HG03354 (cell line): ENCODE measurements at regions not wholly inside any gene's neighbourhood (a gene's known extent, or its start where the extent isn't known, plus 50 kb on each side); places are given as distances from the start of the nearest gene placed in this dataset.

Source experiments
- ATAC-seq: cut with Tn5 transposase; IDR thresholded peaks from one replicate; pipeline ENCODE4 v1.9.1; 2021; ENCODE audit warnings: mild to moderate bottlenecking; ENCODE audit not compliant: unreplicated experiment, poor library complexity, severe bottlenecking

GRCh38 chr11:128283451-128283850 is 303.9 kb downstream of the ETS1 start:
- no peak for ATAC-seq

GRCh38 chr11:128282053-128282452 is 305.3 kb downstream of the ETS1 start:
- ATAC-seq, result no peak

GRCh38 chr11:128279866-128280265 is 307.5 kb downstream of the ETS1 start:
- no peak for ATAC-seq

GRCh38 chr11:128273736-128274135 is 313.6 kb downstream of the ETS1 start:
- ATAC-seq, result no peak

GRCh38 chr11:128271401-128271800 is 316.0 kb downstream of the ETS1 start:
- ATAC-seq, result peak; percentile 72

GRCh38 chr11:128269466-128269865 is 317.9 kb downstream of the ETS1 start:
- ATAC-seq, result no peak

- ATAC-seq, result no peak
Observed at GRCh38 chr11:128266893-128267292, 320.5 kb downstream of the ETS1 start.

- ATAC-seq, result no peak
Observed at GRCh38 chr11:128262463-128263345, 324.7 kb downstream of the ETS1 start.

GRCh38 chr11:128261011-128261421 is 326.3 kb downstream of the ETS1 start:
- no peak for ATAC-seq

- no peak for ATAC-seq
Observed at GRCh38 chr11:128260398-128260797, 327.0 kb downstream of the ETS1 start.

GRCh38 chr11:128259816-128260215 is 327.5 kb downstream of the ETS1 start:
- no peak for ATAC-seq

GRCh38 chr11:128254941-128255340 is 332.4 kb downstream of the ETS1 start:
- no peak for ATAC-seq

- ATAC-seq, result no peak
Observed at GRCh38 chr11:128251140-128251539, 336.2 kb downstream of the ETS1 start.

- ATAC-seq, result no peak
Observed at GRCh38 chr11:128250482-128250881, 336.9 kb downstream of the ETS1 start.

GRCh38 chr11:128246810-128247594 is 340.4 kb downstream of the ETS1 start:
- no peak for ATAC-seq

- no peak for ATAC-seq
Observed at GRCh38 chr11:128246364-128246801, 341.0 kb downstream of the ETS1 start.

- ATAC-seq, result no peak
Observed at GRCh38 chr11:128244871-128245270, 342.5 kb downstream of the ETS1 start.

- no peak for ATAC-seq
Observed at GRCh38 chr11:128242451-128242850, 344.9 kb downstream of the ETS1 start.

GRCh38 chr11:128240546-128240945 is 346.8 kb downstream of the ETS1 start:
- ATAC-seq, result no peak

GRCh38 chr11:128239306-128239705 is 348.1 kb downstream of the ETS1 start:
- ATAC-seq, result no peak
